GM12891 (cell line): ENCODE measurements at regions not wholly inside any gene's neighbourhood (a gene's known extent, or its start where the extent isn't known, plus 50 kb on each side); places are given as distances from the start of the nearest gene placed in this dataset.
"Not testable (repeated sequence)": the region's sequence is repeated elsewhere in the genome, so short reads cannot be mapped to it uniquely, and the experiment has no call there.

ENCODE experiments used
- PAX5 ChIP-seq: IDR thresholded peaks from 2 replicates; pipeline ENCODE4 v1.6.1; 2011; ENCODE audit warnings: low read length, moderate library complexity, mild to moderate bottlenecking; ENCODE audit not compliant: insufficient read depth, severe bottlenecking
- POLR2AphosphoS5 ChIP-seq: IDR thresholded peaks from 2 replicates; pipeline ENCODE4 v1.6.1; 2011; ENCODE audit warnings: low read depth, low read length, control low read depth
- TAF1 ChIP-seq: IDR thresholded peaks from 2 replicates; pipeline ENCODE4 v1.6.1; 2011; ENCODE audit warnings: low read depth, low read length, control low read depth

DNA sequence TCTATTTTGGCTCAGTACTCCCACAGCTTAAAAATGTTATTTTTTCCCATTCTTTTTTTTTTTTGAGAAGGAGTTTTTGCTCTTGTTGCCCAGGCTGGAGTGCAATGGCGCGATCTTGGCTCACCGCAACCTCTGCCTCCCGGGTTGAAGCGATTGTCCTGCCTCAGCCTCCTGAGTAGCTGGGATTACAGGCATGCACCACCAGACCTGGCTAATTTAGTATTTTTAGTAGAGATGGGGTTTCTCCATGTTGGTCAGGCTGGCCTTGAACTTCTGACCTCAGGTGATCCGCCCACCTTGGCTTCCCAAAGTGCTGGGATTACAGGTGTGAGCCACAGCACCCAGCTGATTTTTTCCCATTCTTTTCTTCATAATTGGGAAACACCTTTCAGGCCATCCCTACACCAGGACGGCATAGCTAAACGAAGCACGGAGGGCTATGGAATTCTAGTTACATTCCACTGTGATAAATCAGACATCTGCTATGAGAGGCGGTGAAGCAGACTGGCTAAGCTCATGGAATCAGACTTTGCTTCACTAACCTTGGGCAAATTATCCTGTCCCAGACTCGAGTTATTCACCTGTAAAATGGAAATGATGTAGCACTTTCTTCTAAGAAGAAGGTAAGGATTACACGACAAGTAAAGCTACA is 68.7 kb upstream of the ZFAND5 start:
- not testable (repeated sequence) for TF ChIP-seq POLR2AphosphoS5, PAX5, TAF1
